Activated CD8-positive, alpha-beta memory T cell treated with anti-CD3 and anti-CD28 coated beads for 48 hours (primary cell): ENCODE measurements at regions not wholly inside any gene's neighbourhood (a gene's known extent, or its start where the extent isn't known, plus 50 kb on each side); places are given as distances from the start of the nearest gene placed in this dataset.

Experiments
- DNase-seq, 3 experiments: peaks; one replicate each; pipeline ENCODE4 v3.0.0-alpha.2; 2020; ENCODE audit warnings: low read depth in 2 of 3, low spot score in 2 of 3

DNA sequence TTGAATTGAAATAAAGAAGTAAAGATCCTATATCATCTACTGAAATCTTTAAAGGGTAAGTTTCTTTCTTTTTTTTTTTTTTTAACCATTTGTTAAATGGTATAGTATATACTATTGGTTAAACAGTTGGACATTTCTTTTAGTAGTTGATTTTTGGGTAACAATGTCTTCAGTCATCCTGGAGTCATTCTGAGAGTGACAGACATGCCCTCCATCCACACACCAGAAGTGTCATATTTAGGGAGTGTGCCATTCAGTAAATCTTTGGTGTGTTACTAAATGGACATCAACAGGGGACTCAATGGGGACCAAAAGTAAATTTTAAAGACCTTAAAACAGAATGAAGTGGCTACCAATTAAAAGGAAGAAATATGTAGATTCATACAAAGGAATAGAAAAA is 50.8 kb upstream of the SLC39A10 start:
- DNase-seq: no peak

DNA sequence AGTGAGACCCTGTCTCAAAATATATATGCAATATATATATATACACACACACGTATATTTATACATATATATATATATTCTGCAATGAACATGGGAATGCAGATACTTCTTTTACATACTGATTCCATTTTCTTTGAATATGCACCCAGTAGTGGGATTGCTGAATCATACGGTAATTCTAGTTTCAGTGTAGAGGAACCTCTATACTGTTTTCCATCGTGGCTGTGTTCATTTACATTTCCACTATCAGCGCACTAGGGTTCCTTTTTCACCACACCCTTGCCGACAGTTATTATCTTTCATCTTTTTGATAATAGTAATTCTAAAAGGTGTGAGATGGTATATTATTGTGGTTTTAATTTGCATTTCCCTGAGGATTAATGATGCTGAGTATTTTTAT is 52.3 kb upstream of the SLC39A10 start:
- DNase-seq: no peak

DNA sequence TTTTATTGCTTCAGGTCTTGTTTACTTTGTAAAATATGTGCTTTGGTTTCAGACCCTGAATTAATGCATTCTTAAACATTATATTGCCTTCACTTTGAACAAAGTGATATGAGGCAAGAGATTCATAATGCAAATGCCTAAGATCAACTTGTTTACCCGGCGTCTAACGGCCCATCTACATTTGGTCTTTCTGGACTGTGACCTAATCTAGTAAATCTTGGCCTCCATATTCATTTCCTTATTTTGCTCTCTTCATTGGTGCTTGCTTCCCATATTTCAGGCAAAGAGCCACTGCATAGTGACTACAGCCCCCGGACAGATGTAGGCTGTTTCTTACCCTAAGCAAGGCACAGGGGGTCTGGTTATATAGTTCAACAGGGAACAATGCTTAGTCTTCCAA is 53.0 kb upstream of the SLC39A10 start:
- DNase-seq: no peak

- no peak for DNase-seq
Observed at GRCh38 chr2:195603408-195603807, 53.6 kb upstream of the SLC39A10 start.

DNA sequence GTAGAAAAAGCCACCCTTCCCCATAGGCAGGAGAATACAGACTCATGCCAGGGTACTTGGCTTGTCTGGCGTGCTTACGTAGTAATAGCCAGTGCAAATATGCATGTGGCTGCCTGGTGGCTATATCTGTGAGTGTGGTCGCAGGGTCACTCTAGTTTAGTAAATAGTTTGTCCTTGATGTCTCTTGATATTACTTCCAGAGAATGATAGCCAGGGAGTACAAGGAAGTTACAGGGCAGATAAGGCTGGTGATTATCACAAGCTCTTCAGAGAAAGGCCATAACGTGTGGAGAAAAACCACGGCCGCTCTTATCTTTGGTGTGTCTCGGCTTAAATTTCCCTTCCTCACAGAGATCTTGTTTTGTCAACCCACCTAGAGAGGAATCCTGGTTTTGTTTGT is 54.3 kb upstream of the SLC39A10 start:
- no peak for DNase-seq

GRCh38 chr2:195601361-195601760 is 55.7 kb upstream of the SLC39A10 start:
- no peak for DNase-seq

DNA sequence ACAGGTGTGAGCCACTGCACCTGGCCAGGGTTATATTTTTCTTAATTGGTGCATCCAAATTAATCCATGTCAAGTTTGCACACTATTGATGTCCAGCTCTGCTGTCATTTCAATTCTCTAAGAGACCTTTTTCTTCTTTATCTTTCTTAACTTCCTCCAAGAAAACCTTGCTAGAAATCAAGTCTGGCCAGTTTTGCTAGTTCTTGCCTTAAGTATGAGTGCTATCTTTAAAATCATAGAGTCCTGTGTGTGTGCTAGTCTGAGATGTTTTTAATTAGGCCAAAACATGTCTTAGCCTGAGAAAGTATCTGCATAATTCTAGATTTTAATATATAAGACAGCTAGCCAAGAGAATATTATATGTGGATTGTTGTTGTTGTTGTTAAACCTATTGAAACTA is 56.2 kb upstream of the SLC39A10 start:
- no peak for DNase-seq

GRCh38 chr2:195596840-195597239 is 60.2 kb upstream of the SLC39A10 start:
- no peak for DNase-seq

DNA sequence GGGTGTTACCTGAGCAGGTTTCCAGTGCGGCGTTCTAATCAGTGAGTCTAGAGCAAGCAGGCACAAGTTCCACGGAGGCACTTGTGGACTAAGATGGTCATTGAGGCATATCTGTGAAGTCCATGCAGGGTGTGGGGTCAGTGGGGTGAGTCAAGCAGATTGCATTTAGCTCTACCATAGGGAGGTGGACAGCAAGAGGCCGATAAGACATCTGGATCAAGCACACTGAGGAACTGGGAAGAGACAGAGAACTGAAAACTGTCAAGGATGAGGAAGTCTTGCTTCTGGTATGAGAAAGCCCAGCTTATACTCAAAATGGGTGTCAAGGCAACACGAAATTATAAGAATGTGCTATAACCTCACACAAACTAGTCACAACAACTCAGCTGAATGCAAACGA is 61.2 kb upstream of the SLC39A10 start:
- DNase-seq: no peak

- DNase-seq: no peak
Observed at GRCh38 chr2:195594919-195595694, 61.9 kb upstream of the SLC39A10 start.

GRCh38 chr2:195594248-195594647 is 62.8 kb upstream of the SLC39A10 start:
- DNase-seq: no peak

DNA sequence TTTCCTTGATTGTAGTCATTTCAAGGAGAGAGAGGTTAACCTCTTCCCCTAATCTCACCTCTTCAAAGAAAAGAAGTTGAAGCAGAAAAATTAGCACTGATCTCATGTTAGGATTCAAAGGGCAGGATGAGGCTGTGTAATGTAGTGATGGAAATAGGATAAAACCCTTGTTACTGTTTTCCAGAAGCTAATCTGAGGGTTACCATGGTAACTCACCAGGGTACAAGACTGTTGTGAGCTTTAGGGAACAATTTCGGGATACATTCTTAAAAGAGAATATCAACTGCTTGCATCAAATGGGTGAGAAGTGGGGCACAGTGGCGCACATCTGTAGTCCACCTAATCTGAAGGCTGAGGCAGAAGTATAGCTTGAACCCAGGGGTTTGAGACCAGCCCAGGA is 64.9 kb upstream of the SLC39A10 start:
- DNase-seq: no peak

- DNase-seq: no peak
Observed at GRCh38 chr2:195590861-195591205, 66.2 kb upstream of the SLC39A10 start.

DNA sequence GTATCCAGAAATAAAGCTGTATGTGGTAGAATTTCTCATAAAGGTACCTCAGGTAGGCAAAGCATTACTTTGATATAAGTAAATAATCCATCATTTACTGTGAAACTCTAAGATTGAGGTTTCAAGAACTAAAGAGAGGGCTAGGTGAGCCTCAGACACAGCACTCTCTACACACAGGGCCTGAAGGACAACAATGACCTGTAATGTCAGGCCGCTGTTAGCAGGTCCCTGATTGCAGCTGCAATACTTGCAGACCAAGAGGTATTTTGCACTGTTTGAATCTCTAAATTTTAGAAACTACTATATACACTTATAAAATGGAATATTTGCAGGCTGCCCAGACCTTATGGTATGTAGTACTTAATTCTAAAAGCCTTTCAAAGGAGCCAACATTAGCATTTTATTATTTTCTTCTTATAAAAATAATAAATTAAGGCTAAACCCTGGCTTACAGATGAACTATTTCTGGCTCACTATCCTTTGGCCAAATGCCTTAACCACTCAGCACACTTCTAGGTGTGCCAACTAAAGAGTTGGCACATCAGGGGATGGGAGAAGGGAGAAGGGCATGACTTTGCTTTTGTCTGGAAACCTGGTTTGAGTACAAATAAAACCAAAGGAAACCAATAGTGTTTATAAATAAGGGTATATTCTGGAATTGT is 66.7 kb upstream of the SLC39A10 start:
- DNase-seq: no peak

DNA sequence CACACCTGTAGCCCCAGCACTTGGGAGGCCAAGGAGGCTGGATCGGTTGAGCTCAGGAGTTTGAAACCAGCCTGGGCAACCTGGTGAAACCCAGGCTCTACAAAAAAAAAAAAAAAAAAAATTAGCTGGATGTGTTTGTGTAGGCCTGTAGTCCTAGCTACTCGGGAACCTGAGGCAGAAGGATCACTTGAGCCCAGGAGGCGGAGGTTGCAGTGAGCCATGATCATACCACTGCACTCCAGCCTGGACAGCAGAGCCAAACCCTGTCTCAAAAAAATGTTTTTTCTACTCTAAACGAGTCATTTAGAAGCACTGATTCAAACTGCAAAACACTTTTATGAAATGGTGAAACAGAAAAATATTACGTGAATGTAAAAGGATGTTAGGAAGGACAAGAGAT is 69.1 kb upstream of the SLC39A10 start:
- no peak for DNase-seq

- no peak for DNase-seq
Observed at GRCh38 chr2:195586062-195586714, 70.8 kb upstream of the SLC39A10 start.

GRCh38 chr2:195582188-195582587 is 74.8 kb upstream of the SLC39A10 start:
- DNase-seq: no peak

DNA sequence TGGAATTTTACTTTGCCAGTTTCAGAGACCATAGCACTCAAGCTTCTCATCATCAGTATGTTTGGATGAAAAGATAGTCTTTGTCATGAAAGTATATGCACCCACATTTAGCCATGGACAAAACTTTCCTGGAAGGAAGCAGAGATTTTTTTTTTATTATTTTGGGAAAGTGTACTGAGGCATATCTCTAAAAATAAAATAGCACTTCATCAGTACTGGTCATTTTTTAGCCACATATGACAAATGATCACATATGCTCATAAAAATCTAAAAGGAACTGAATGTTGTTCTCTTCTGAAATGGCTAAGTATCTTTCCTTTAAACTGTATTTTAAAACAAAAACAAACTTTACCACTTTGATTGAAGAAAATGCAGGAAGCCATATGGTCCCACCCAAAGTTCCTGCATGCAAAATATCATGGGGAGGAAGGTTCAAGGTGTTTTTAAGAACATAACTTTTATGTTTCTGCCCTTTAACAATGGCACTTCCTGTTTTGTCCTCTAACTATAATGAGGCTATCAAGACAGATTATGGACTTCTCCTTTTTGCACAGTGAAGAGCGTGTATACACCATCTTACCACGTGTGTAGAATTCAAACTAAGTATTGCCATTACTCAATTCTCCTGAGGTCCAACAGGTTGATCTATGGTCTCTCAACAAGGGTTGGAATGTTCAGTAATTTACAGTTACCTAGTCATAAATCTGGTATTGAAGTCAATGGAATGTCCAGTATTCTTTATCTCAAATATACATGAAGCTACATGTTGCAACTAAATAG is 77.1 kb upstream of the SLC39A10 start:
- no peak for DNase-seq

DNA sequence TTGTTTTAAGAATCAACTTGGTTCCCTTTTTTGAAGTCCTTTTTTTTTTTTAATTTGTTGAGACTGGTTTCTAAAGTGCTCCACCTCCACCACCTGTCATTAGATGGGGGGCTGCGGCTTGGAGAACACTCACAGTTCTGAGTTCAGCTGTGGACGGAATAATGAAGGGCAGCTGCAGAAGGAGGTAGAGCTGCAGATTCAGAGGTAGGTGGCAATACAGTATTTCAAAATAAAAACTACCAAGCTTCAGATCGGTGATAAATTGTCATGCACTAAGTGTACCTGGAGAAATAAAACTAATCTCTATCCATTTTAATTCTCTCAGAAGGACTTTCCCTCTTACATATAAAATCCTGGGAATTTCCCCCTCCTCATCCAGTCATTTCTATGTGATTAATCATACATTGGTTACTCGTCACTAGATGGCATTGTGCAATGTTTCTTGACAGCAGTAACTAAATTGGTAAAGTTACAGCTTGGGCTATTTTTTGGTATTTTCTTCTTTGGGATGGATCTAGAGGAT is 81.1 kb upstream of the SLC39A10 start:
- no peak for DNase-seq

DNA sequence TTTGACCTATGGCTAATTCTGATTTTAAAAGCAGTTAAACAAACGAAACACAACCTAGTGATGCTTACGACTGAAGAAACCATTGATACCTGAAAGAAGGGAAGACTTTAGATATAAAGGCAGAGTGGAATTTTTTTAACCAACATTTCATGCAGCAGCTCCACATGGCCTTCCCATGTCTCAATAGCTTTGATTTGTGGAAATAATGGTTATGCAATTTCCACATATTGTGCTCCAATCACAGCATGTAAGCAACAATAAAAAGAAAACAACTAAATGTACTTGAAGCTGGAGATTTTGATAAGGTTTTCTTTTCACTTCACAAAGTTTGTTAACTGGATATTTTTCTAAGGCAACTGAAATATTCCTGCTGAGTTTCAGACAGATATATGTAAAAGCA is 82.0 kb upstream of the SLC39A10 start:
- DNase-seq: no peak

DNA sequence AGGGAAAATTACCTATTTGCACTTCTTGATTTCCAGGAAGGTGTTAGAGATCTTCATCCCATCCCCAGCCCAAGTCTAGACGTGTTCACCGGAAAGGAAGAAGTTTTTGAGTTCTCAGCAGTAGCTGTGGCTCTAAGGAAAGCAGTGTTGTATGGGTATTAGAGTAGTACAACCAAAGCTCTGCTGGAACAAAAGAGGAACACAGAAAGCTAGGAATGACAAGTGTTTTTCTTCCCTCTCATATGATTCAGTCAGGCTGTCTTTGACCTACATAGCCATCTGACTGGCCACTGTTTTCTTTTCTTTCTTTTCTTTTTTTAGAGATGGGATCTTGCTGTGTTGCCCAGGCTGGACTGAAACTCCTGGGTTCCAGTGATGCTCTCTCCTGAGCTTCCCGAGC is 82.7 kb upstream of the SLC39A10 start:
- no peak for DNase-seq
